ENCODE measurements at regions not wholly inside any gene's neighbourhood (a gene's known extent, or its start where the extent isn't known, plus 50 kb on each side); places are given as distances from the start of the nearest gene placed in this dataset.

GRCh38 chr3:194843556-194843955, 157.9 kb downstream of the FAM43A start:
- no peak overlapping the region for H3K4me3 ChIP-seq
- H3K36me3 ChIP-seq, result no peaks in the 10 kb centered on the region
- no peaks in the 10 kb centered on the region for H3K9me3 ChIP-seq
- H3K4me1 ChIP-seq (replicated peaks), result no peaks in the 10 kb centered on the region
- intact Hi-C loops (cut with DNase I), result no loop called here
- DNase-seq (ENCODE audit: low spot score), result no peak
- TF ChIP-seq POLR2A (IDR thresholded peaks at IDR 0.05), result no peak
- TF ChIP-seq POLR2AphosphoS5 (IDR thresholded peaks at IDR 0.05), result no peak
- TF ChIP-seq CTCF (IDR thresholded peaks at IDR 0.05), result no peak
- 78% methylated on average over 8 of the region's 8 CpGs for WGBS
- H3K27me3 ChIP-seq (replicated peaks; ENCODE audit: insufficient read depth), result no peaks in the 10 kb centered on the region
- H3K27ac ChIP-seq, result no peak overlapping the region

GRCh38 chr3:194844046-194844445, 158.4 kb downstream of the FAM43A start:
- H3K36me3 ChIP-seq, result no peaks in the 10 kb centered on the region
- H3K4me1 ChIP-seq (replicated peaks), result no peaks in the 10 kb centered on the region
- no peaks in the 10 kb centered on the region for H3K9me3 ChIP-seq
- WGBS, result 82% methylated on average over 3 of the region's 3 CpGs
- intact Hi-C loops (cut with DNase I), result no loop called here
- TF ChIP-seq CTCF (IDR thresholded peaks at IDR 0.05) (no peak), POLR2A (IDR thresholded peaks at IDR 0.05) (no peak), POLR2AphosphoS5 (IDR thresholded peaks at IDR 0.05) (no peak)
- no peaks in the 10 kb centered on the region for H3K27me3 ChIP-seq (replicated peaks; ENCODE audit: insufficient read depth)
- H3K4me3 ChIP-seq, result no peak overlapping the region
- no peak for DNase-seq (ENCODE audit: low spot score)
- H3K27ac ChIP-seq, result no peak overlapping the region

- Histone ChIP-seq H3K4me3 (no peak overlapping the region), H3K9me3 (no peaks in the 10 kb centered on the region), H3K27me3 (replicated peaks; ENCODE audit: insufficient read depth) (no peaks in the 10 kb centered on the region), H3K27ac (no peak overlapping the region), H3K4me1 (replicated peaks) (peaks cover 7% of the 10 kb centered on the region), H3K36me3 (no peaks in the 10 kb centered on the region)
- DNase-seq (ENCODE audit: low spot score), result no peak
- TF ChIP-seq CTCF (IDR thresholded peaks at IDR 0.05) (no peak), POLR2A (IDR thresholded peaks at IDR 0.05) (no peak), POLR2AphosphoS5 (IDR thresholded peaks at IDR 0.05) (no peak)
- intact Hi-C loops (cut with DNase I), result no loop called here
- 50% methylated on average over 6 of the region's 6 CpGs for WGBS
Measured at GRCh38 chr3:194849166-194849875, 163.6 kb downstream of the FAM43A start.

- no peak for DNase-seq (ENCODE audit: low spot score)
Measured at GRCh38 chr3:194851254-194851653, 165.6 kb downstream of the FAM43A start.

More at GRCh38 chr3:194851254-194851653, 165.6 kb downstream of the FAM43A start:
- peaks cover 16% of the 10 kb centered on the region for H3K4me1 ChIP-seq (replicated peaks)
- no peak overlapping the region for H3K4me3 ChIP-seq
- no peaks in the 10 kb centered on the region for H3K9me3 ChIP-seq
- intact Hi-C loops (cut with DNase I), result no loop called here
- TF ChIP-seq CTCF (IDR thresholded peaks at IDR 0.05) (no peak), POLR2AphosphoS5 (IDR thresholded peaks at IDR 0.05) (no peak), POLR2A (IDR thresholded peaks at IDR 0.05) (no peak)
- H3K36me3 ChIP-seq, result no peaks in the 10 kb centered on the region
- 80% methylated on average over 5 of the region's 5 CpGs for WGBS
- H3K27me3 ChIP-seq (replicated peaks; ENCODE audit: insufficient read depth), result no peaks in the 10 kb centered on the region
- no peak overlapping the region for H3K27ac ChIP-seq

Measured in prostate gland (tissue), 2 donors.